CD4-positive, alpha-beta T cell treated with Interleukin-6 at 100 ng/mL for 8 hours (primary cell): ENCODE measurements at regions not wholly inside any gene's neighbourhood (a gene's known extent, or its start where the extent isn't known, plus 50 kb on each side); places are given as distances from the start of the nearest gene placed in this dataset.
"Not testable (repeated sequence)": the region's sequence is repeated elsewhere in the genome, so short reads cannot be mapped to it uniquely, and the experiment has no call there.

Experiments
- DNase-seq: peaks from one replicate; pipeline ENCODE4 v3.0.0-alpha.2; 2020; ENCODE audit warnings: mixed read lengths, low spot score

DNA sequence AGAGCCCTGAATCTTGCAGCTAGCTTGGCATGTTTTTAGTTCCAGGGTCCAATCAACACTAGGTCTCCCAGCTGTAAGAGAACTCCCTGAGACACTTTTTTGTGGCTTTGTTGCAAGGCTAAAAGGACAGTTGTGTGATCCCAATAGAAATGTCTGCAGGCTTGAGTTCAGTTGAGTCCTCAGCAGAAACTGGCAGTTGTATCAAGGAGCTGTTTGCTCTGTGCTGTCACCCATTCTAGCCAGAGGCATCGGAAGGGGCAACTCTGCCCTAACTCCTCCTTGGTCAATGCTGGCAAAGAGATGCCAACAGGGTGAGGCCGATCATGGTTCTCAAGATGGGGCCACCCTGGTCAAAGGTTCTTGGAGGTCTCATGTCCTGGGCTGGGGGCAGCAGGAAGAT, 224.1 kb downstream of the BUB3 start:
- no peak for DNase-seq

DNA sequence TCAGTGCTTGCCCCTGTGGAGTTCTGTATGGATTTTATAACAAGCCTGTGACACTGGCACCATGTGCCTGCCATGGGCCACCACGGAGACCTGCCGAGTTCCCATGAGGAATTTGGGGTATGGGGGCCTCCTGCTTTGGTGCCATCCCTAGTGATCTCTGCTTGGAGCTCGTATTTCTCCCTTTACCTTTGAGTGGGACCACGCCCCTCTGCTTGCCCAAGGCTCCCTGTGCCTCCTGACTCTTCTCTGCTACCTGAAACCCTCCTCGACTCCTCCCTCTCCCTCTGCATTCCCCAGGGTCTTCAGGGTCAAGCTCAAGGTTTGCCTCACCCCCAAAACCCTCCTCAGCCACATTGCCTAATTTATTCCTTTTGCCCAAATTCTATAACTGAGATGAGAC, 225.0 kb downstream of the BUB3 start:
- no peak for DNase-seq

DNA sequence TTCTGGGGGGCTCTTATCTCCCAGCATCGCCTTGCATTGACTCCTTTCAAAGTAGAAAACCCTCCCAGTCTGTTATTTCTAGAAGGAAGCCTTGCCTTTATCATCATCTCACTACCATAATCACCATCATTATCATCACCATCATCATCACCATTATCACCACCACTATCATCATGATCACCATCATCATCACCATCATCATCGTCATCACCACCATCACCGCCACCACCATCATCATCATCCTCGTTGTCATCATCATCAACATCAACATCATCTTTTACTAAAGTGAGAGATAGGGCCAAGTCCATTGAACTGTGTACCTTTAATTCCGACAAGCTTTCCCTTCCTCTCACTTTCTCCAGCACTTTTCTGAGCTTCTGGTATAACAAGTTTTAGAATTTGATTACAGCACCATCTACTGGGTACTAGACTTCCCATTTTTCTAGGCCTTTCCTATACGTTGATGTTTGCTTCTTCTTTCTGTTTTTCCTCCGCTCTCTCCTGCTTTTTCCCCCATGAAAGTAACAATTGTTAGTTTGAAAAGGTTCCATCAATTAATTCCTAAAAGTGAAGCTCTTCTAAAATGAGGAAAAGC, 226.4 kb downstream of the BUB3 start:
- DNase-seq, result no peak

DNA sequence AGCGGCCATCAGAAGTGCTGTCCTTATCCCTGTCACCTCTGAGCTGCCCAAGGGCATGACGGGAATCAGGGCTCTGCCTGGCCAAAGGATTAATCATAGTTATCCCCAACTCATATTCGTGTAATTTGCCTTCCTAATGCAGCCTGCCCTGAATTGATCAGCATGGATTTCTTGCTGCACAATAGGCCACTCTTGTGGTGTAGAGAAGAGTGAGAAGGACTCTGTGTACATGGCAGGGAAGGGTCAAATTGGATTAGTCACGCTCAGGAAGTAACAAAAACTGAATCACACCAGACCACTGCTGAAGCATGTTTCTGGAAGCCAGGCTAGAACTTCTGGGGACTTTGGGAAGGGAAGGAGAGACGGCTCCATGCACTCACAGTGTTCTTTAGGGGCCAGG, 227.0 kb downstream of the BUB3 start:
- no peak for DNase-seq

DNA sequence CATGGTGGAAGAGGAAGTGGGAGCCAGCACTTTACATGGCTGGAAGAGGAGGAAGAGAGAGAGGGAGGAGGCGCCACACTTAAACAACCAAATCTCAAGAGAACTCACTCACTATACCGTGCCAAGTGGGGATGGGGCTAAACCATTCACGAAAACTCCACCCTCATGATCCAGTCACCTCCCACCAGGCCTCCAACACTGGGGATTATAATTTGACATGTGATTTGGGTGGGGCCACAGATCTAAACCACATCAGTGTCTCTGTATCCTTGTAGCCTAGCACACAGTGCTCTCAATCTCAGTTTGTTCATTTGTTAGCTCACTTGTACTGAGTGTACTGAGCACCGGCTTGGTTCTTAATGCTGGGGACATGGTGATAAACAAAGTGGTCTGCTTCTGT, 228.3 kb downstream of the BUB3 start:
- no peak for DNase-seq

DNA sequence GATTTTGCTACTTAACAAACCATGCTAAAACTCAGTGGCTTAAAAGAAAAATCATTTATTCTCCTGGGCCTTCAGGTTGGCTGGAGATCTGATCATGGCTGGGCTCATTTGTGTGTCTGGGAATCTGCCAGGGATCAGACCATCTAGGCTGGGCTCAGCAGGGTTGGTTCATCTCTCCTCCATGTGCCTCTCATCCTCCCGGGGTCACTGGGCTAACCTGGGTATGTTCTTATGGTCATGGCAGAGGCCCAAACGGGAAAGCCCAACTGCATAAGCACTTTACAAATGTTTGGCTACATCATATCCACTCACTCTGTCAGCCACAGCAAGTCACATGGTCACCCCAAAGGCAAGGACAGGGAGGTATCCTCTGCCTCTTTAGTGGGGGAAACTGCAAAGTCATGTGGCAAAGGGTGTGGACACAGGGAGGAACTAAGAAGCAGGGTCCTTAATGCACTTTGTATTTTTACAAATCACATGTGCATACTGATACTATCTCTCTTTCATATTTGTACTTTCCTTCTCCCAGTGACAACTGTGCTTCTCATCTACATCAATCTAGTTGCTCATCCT, 231.4 kb downstream of the BUB3 start:
- no peak for DNase-seq

DNA sequence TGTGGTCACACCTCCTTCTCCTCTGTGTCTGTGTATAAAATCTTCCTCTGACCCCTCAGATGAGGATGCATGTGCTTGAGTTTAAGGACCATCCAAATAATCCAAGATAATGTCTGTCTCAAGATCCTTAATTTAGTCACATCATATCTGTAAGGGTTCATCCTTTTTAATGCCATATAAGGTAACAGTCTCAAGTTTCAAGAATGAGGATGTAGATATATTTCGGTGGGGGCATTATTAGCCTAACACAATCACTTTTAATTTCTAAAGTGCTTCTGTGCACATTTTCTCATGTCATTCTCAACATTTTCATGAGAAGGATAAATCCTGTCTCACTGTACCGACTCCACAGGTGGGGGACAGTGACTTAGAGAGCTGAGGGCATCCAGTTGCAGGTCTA, 235.3 kb downstream of the BUB3 start:
- DNase-seq, result no peak

DNA sequence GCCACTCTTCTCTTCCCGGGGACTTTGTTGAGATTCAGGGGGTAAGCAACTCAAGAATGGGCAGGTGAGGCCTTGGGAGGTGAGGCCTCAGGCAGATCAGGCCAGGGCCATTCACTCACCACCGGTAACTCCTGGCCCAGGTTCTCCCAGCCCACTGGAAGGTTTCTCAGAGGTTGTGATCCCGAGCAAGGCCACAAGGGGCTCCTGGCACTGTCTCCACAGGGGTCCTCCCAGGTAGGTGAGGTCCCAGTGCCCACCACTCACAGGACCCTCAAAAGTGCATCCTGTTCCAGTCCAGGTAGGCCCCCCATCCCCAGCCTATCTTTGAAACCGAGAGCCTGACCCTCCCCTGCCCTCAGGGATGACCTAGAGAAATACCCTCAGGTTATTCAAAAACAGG, 236.1 kb downstream of the BUB3 start:
- no peak for DNase-seq

DNA sequence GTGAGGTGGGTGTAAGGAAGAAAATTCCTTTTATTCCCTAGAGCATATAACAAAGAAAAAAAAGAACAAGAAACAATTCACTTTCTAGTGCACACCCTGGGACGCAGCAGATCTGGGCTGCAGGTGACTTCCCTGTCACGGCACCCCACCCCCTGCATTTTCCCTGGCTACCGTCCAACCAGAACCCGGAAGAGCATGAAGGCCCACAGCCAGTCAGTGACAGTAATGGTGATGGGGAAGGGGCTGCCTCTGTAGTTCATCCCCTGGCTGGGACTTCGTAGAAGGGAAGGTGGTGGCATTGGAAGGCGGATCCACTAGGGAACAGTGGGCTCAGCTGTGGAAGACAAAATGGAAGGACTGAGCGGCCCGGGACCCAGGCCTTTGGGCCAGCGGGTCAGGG, 236.7 kb downstream of the BUB3 start:
- DNase-seq, result no peak

DNA sequence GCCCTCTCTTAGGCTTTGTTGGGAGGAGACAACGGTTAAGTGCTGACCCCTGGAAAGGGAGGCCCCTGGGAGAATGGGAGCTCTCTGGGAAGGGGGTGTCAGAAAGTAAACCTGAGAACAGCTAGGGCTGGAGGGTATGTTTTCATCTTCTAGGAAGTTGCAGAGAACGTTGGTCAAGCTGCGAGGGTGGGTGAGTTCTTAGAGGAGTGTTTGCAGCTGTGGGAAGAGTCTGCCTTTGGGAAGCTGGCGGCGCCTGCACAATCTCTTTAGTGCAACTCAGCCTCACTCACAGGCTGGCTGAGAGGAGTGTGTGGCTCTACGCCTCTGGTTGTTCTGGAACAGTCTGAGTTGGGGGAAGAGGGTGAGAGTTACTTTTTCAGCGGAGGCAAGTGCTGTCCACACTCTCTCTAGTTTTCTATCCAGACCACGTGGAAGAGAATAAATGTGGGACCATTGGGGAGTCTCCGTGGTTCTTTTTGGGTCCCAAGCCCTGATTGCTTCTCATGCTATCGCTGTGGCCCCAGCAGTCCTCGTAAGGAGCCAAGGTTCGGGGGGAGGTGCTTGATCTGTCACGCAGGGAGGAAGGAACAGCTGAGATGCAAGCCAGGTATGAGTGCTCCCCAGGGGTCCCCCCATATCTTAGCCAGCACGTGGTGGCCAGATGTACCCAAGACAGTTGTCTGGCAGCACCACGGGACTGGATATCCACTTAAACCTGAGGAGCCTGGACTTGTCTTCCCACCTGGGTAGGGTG, 237.2 kb downstream of the BUB3 start:
- DNase-seq, result no peak

DNA sequence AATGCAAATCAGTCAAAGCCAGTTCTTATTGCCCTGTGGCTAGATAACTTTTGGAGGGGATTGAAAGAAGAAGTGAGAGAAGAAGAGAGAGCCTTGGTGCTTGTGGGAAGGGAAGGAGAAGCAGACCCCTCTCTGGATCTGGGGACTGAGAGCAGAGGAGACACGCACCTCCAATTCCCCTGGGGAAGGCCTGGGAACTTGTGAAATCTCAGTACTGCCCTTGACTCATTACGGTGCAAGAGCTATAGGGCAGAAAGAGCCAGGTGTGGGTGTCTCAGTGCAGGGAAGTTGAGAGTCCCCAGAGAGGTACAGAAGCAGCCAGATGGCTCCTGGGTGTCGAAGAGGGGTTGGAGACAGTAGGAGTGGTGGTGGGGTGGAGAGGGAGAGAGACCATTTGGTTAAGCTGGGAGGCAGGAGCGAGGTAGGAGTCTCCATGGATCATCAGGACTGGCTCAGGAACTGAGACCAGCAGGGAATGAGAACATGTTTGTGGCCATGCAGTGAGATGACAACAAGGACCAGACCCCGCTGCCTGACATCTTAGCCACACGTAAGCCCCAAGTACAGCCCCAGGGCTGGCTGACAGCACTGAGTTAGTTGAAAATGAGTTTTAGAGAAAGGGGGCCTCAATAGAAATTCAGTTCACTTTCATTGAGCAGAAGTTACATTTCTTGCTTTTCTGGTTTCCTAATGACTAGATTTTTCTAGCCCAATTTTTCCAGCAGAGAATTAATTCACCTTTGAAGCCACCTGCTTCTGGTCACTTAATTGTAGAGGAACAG, 238.2 kb downstream of the BUB3 start:
- DNase-seq, result no peak

DNA sequence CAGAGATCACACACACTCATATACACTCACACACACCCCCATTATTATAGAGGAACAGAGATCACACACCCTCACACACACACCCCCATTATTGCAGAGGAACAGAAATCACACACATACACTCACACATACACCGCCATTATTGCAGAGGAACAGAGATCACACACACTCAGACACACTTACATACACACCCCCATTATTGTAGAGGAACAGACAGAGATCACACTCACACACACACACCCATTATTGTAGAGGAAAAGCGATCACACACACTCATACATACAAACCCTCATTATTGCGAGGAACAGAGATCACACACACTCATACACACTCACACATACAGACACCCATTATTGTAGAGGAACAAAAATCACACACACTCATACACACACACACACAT, 239.0 kb downstream of the BUB3 start:
- no peak for DNase-seq

DNA sequence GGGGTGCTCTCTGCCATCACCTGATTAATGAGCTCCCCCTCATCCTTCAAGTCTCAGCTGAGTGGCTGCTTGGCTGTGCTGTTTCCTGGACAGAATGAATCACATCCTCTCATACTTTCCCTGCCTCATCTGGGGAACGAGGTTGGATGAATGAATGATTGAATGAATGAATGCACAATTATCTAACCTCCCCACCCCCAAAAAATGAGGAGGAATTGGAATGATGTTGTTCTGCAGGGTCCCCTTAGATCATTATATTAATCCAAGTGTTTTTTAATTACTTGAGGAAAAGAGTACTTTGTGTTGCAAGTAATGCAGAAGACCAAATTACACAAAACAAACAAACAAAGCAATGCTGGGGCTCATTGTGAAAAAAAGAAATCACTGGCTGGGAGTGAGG, 240.2 kb downstream of the BUB3 start:
- no peak for DNase-seq

DNA sequence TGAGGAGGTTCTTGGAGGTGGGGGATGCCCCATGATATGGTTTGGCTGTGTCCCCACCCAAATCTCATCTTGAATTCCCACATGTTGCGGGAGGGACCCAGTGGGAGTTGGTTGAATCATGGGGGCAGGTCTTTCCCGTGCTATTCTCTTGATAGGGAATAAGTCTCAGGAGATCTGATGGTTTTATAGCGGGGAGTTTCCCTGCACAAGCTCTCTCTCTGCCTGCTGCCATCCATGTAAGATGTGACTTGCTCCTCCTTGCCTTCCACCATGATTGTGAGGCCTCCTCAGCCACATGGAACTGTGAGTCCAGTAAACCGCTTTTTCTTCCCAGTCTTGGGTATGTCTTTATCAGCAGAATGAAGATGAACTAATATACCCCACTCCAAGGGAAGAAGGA, 241.0 kb downstream of the BUB3 start:
- DNase-seq, result not testable (repeated sequence)

DNA sequence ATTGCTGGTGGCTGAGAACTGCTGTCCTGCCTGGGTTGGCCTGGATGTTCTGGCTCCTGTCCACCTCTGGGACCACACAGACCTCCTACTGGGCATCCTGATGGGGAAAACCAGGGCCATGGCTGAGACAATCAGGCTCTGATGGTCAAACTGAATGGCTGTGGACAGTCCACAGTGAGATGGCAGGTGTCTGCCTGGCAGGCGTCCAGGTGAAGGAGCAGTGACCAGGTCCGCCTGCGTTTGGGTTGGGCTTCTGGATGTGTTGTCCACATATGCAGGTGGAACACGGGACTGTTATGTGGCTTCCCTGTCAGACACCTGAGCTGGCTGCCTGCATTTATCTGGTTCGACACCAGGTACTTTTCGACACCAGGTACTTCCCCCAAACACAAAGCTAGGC, 241.7 kb downstream of the BUB3 start:
- no peak for DNase-seq

DNA sequence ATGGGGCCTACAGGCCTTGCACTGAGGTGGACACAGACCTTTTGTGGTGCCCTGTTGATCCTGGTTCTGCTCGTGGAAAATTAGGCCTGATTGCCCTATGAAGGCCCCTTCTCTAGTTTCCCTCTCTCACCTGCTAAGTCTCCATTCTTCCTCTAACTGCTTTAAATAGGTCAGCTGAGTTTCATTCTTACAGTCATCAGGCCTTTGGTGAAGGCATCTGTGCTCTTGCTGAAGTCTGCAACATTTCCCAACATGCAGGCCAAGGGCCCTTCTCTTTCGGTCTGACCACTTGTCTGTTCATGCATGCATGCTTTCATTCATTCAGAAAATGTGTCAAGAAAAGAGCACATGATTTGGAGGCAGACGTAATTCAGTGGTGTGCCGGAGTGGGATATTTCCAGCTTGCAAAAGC, 244.0 kb downstream of the BUB3 start:
- no peak for DNase-seq

DNA sequence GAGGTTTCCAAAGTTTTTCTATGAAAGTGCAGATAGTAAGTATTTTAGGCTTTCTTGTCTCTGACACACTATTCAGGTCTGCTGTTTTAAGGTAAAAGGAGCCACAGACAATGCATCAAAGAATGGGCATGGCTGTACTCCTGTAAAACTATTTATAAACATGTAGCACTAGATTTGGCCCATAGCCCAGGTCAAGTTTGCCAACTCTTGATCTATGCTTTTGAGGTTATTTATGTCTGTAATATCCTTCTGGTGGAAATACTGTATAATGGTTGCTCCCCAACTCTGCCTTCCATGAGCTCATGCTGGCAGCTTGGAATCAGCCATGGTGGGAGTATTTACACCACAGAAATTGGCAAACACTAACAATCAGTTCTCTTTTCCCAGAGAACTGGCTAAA, 244.6 kb downstream of the BUB3 start:
- DNase-seq, result no peak

DNA sequence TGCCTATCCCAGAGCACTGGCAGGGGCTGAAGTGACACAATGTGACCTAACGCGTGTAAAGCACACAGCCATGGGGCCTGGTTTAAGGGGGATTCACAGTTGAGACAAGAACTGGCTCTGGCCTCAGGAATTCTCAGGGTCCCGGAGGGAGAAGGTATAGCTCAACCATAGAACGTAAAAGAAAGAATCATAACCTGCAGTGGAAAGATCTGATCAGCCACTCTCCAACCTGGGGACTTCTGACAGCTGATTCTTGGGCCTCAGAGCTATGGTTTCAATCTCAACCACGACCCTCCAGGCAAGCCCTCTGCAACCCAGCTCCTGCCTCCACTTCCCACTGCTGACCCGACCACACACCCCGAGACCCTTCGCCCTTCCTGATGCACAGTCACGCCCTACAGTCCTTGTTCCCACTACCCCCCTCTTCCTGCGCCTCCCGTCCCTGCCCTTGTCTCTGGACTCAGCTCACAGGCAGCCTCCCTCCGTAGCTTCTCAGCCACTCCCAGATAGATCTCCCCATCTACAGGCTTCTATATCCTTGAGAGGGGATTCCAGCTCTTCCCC, 245.2 kb downstream of the BUB3 start:
- no peak for DNase-seq

DNA sequence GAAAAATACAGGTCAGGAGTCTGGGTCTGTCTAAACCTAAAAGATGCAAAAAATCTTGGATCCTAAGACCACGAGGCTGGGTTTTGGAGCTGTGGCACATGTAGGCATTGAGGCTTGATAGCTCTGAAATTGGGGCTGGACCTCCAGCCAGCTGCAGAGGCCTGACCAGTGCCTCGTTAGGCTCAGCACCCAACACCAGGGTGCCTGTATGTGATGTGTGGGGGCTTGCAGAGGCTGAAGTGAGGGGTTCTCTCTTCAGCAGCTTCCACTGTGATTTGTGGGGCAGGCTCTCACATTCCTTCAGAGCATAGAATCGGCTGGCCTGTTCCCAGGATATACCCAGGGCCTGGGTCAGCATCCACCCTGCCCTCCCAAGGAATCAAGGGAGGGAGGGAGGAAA, 247.8 kb downstream of the BUB3 start:
- DNase-seq, result no peak

DNA sequence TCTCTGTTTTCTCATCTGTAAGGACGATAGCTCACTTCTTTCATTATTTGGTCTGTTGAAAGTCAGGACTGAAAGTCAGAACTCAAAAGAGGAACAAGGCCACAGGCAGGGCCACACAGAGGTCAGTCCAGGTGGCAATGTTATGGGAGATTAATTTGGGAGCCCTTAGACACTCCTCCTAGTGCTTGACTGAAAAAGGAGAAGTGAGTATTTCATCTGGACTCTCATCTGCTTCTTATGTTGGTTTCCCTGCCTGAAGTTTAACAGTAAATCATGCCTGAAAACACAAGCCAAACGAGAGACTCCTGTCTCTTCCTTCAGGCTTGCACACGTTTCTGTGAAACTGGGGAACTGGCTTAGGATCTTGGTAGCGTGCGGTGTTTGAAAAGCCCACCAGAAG, 248.5 kb downstream of the BUB3 start:
- no peak for DNase-seq

DNA sequence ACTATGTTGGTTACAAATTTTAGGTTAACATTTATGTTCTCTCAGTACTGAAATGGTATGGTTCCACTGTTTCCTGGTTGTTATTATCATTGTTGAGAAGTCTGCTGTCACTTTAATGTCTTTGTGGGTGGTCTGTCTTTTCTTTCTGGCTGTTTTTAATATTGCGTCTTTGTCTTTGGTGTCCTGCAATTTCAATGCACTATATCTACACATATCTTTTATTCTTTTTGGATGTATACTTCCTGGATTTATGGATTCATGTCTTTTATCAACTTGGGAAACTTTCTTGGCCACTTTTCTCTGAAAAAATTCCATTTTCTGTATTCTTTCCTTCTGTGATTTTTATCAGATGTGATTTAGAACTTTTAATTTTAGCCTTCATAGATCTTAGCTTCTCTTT, 250.2 kb downstream of the BUB3 start:
- DNase-seq, result no peak

DNA sequence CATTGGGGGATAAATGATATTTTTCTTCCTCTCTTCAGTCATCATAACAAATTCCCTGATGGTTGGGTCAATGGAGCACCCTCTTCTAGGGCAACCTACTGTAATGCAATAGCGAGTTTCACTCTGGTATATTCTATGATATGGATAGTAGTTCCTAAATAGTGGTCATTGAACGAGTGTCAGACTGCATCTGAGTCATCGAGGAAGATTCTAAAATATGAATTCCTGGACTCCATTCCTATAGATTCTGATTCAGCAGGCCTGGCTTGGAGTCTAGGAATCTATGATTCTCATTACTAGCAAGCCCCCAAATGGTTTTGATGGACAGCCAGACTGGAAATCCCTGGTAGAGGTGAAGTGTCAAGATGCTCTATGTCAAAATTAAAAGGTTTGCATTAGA, 254.5 kb downstream of the BUB3 start:
- no peak for DNase-seq

DNA sequence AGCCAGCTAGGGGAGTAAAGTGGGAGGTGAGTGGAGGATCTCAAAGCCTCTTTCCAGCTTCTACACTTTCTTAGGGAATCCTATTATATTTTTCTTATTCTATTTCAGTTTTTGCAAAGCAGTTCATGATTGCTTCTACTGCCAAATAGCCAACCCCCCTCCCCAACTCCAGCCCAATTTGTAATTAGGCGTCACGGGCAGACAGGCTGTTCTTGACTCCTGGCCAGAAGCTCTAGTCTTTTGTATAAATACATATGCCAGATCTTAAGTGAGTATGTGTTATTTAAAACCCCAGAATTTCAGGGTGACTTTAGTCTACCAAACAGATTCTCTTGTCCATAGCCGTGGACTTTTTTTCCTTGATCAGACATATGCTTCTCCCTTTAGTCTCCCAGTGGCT, 255.2 kb downstream of the BUB3 start:
- DNase-seq, result no peak
